DOHH2 (cell line): ENCODE measurements at regions not wholly inside any gene's neighbourhood (a gene's known extent, or its start where the extent isn't known, plus 50 kb on each side); places are given as distances from the start of the nearest gene placed in this dataset.

ENCODE experiments used
- CTCF ChIP-seq: fragments of 200-600 bp; sonication (generic); IDR thresholded peaks from one replicate; pipeline ENCODE4 v1.5.1; 2014; ENCODE audit warnings: antibody characterized with exemption, mild to moderate bottlenecking, low read depth, low read length; ENCODE audit not compliant: poor library complexity, severe bottlenecking
- EZH2phosphoT487 ChIP-seq: fragments of 200-600 bp; sonication (generic); IDR thresholded peaks from 2 replicates; pipeline ENCODE4 v1.6.1; 2017; ENCODE audit warnings: borderline replicate concordance, mild to moderate bottlenecking, antibody characterized with exemption, low read length, moderate library complexity, mixed read lengths

- TF ChIP-seq CTCF (no peak), EZH2phosphoT487 (no peak)
Measured at GRCh38 chr20:55582498-55582897, 422.8 kb downstream of the CBLN4 start.
